Panc1 (cell line): ENCODE measurements at regions not wholly inside any gene's neighbourhood (a gene's known extent, or its start where the extent isn't known, plus 50 kb on each side); places are given as distances from the start of the nearest gene placed in this dataset.

ENCODE experiments used
- SIN3A ChIP-seq: IDR thresholded peaks from 2 replicates; pipeline ENCODE4 v1.6.1; 2012; ENCODE audit warnings: low read depth, mild to moderate bottlenecking, low read length, moderate library complexity, borderline replicate concordance; ENCODE audit not compliant: insufficient read depth
- TF ChIP-seq, protein P1 (sequence below): fragments of 450-650 bp; IDR thresholded peaks from 2 replicates; pipeline ENCODE4 v1.5.1; 2017; ENCODE audit warnings: mild to moderate bottlenecking

DNA sequence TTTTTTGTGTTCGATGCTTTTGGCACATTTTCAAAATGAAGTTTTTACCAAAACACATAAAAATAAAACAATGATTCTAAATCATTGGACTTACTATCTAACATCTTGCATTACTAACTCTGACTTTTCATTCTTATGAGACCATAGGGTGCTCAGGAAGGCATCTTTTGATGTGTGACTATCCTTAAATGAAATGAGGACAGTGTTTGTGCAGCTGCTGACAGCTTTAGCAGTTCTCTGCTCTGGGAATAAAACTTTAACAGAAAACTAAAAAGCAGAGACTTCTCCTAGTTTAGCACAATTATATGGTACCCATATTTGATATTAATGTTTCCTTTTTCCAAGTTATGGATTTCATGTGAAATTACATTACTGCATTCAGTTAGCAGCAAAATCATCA lies 471.6 kb downstream of the ARL4A start:
- TF ChIP-seq, protein P1, sequence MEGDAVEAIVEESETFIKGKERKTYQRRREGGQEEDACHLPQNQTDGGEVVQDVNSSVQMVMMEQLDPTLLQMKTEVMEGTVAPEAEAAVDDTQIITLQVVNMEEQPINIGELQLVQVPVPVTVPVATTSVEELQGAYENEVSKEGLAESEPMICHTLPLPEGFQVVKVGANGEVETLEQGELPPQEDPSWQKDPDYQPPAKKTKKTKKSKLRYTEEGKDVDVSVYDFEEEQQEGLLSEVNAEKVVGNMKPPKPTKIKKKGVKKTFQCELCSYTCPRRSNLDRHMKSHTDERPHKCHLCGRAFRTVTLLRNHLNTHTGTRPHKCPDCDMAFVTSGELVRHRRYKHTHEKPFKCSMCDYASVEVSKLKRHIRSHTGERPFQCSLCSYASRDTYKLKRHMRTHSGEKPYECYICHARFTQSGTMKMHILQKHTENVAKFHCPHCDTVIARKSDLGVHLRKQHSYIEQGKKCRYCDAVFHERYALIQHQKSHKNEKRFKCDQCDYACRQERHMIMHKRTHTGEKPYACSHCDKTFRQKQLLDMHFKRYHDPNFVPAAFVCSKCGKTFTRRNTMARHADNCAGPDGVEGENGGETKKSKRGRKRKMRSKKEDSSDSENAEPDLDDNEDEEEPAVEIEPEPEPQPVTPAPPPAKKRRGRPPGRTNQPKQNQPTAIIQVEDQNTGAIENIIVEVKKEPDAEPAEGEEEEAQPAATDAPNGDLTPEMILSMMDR = no peak
- TF ChIP-seq SIN3A = no peak
